HG03565 (cell line): ENCODE measurements at regions not wholly inside any gene's neighbourhood (a gene's known extent, or its start where the extent isn't known, plus 50 kb on each side); places are given as distances from the start of the nearest gene placed in this dataset.

Source experiments
- ATAC-seq: cut with Tn5 transposase; IDR thresholded peaks from one replicate; pipeline ENCODE4 v1.9.1; 2021; ENCODE audit warnings: mild to moderate bottlenecking, moderate library complexity; ENCODE audit not compliant: unreplicated experiment

GRCh38 chr1:232484856-232485255 lies 145.1 kb downstream of the SIPA1L2 start:
- ATAC-seq = no peak

- ATAC-seq = no peak
Observed at GRCh38 chr1:232483826-232484225, 146.1 kb downstream of the SIPA1L2 start.

- no peak for ATAC-seq
Observed at GRCh38 chr1:232481091-232481490, 148.8 kb downstream of the SIPA1L2 start.

GRCh38 chr1:232477728-232478127 lies 152.2 kb downstream of the SIPA1L2 start:
- no peak for ATAC-seq

GRCh38 chr1:232476538-232476950 lies 153.4 kb downstream of the SIPA1L2 start:
- ATAC-seq = no peak

- no peak for ATAC-seq
Observed at GRCh38 chr1:232474826-232475225, 155.1 kb downstream of the SIPA1L2 start.

GRCh38 chr1:232473900-232474299 lies 156.0 kb downstream of the SIPA1L2 start:
- no peak for ATAC-seq

GRCh38 chr1:232473324-232473723 lies 156.6 kb downstream of the SIPA1L2 start:
- ATAC-seq = no peak

- no peak for ATAC-seq
Observed at GRCh38 chr1:232472485-232473041, 157.4 kb downstream of the SIPA1L2 start.

- ATAC-seq = no peak
Observed at GRCh38 chr1:232471250-232471649, 158.7 kb downstream of the SIPA1L2 start.

- ATAC-seq = no peak
Observed at GRCh38 chr1:232470711-232471110, 159.2 kb downstream of the SIPA1L2 start.

GRCh38 chr1:232468249-232468648 lies 161.7 kb downstream of the SIPA1L2 start:
- no peak for ATAC-seq

- no peak for ATAC-seq
Observed at GRCh38 chr1:232467073-232467760, 162.7 kb downstream of the SIPA1L2 start.

GRCh38 chr1:232464325-232464724 lies 165.6 kb downstream of the SIPA1L2 start:
- no peak for ATAC-seq

GRCh38 chr1:232463225-232463624 lies 166.7 kb downstream of the SIPA1L2 start:
- ATAC-seq = no peak

GRCh38 chr1:232462213-232462612 lies 167.7 kb downstream of the SIPA1L2 start:
- ATAC-seq = no peak

GRCh38 chr1:232459826-232460225 lies 170.1 kb downstream of the SIPA1L2 start:
- ATAC-seq = no peak

GRCh38 chr1:232459087-232459486 lies 170.8 kb downstream of the SIPA1L2 start:
- ATAC-seq = no peak

GRCh38 chr1:232457595-232457994 lies 172.3 kb downstream of the SIPA1L2 start:
- peak; percentile 88 for ATAC-seq

- no peak for ATAC-seq
Observed at GRCh38 chr1:232456714-232457113, 173.2 kb downstream of the SIPA1L2 start.

GRCh38 chr1:232454227-232454886 lies 175.6 kb downstream of the SIPA1L2 start:
- ATAC-seq = no peak

- ATAC-seq = no peak
Observed at GRCh38 chr1:232452736-232453440, 177.0 kb downstream of the SIPA1L2 start.
